GDM1 (cell line): ENCODE measurements at regions not wholly inside any gene's neighbourhood (a gene's known extent, or its start where the extent isn't known, plus 50 kb on each side); places are given as distances from the start of the nearest gene placed in this dataset.

Source experiments
- DNase-seq: peaks from one replicate; lab custom pipeline; 2025; lab: John Stamatoyannopoulos, UW

GRCh38 chr4:58553679-58554078, 1443.5 kb upstream of the IGFBP7 start:
- no peak for DNase-seq

DNA sequence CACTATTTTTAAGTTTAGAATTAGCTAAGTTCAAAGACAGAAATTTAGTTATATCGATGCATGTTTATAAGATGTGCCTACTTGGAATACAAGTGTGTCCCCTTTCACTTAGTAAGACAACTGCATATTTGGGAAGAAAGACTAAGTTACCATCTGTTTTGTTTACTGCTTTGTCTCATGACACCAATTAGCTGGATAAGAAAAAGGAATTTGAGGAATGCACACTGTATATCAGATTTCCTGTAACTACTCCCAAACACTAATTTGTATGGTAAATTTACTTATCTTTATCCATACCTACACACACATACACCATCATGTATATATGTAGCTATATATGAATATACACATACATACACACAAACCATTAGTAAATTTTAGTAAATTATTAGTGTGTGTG, 1442.8 kb upstream of the IGFBP7 start:
- no peak for DNase-seq

GRCh38 chr4:58551676-58552075, 1441.5 kb upstream of the IGFBP7 start:
- no peak for DNase-seq

DNA sequence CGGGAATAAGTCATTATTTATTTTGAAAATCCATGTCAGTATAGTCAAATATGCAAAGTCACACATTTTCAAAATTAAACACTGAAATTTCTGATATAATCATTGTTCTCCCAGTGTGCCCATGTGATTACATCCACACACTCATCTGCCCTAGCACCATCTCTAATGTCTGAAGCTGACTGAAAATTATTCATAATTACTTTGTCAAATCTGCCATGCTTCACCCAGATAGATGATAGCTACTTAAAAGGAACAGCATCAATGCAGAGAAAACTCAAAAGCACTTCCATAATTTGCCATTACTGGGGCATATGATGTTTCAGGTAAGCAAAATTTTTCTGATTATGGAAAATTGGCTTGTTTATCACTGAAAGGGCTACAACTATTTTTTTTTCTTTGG, 1433.3 kb upstream of the IGFBP7 start:
- no peak for DNase-seq

GRCh38 chr4:58541926-58542325, 1431.7 kb upstream of the IGFBP7 start:
- DNase-seq = no peak

GRCh38 chr4:58522765-58523382, 1412.7 kb upstream of the IGFBP7 start:
- DNase-seq = no peak

GRCh38 chr4:58515226-58515625, 1405.0 kb upstream of the IGFBP7 start:
- no peak for DNase-seq

DNA sequence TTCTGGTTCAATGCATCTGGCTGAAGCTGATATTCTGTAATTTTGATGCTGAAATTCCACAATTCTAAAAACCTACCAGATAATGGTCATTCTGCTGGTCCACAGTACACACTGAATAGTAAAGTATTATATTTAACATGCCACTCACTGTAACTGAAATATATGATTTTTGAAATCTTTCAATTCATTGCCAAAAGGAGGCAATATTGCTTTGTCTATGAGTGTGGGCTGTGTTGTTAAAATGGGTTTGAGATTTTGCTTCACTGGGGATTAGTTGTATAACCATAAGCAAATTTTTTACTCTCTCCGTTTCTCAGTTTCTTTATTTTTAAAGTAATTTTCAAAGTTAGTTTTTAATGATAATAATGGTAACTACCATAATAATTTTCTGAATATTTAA, 1404.1 kb upstream of the IGFBP7 start:
- no peak for DNase-seq

DNA sequence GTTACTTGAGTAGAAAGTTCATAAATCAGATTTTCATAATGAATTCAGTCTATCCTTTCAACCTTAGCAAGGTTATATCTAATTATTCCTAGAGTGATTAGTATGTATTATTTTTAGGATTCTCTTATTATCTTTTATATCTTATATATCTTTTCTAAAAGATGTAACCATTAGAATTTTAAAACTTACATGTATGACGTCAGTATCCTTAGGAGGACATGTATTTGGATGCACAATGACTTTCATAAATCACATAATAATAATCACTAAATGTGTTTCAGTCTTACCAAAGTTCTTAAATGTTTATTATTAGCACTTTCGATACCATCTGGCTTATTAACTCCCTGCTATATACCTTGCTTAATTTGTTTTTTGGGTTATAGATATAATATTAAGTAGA, 1400.5 kb upstream of the IGFBP7 start:
- DNase-seq = no peak

- no peak for DNase-seq
Measured at GRCh38 chr4:58507079-58507478, 1396.9 kb upstream of the IGFBP7 start.

DNA sequence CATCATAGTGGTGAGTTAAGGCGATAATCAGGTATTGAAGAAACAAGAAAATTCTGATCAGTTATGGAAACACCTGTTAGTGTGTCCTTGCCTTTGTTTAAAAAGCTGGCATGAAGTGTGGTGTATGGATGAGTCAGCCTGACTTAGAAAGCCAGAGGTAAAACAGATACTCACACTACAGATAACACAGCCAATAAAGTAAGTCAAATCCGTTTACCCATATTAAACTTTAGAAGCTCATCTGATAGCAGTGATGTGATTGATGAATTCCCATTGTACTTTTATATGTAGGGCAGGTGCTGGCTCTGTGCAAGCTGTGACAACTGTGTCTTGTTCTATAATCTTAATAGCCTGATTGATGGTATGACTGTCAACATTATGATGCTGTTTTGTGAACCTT, 1392.7 kb upstream of the IGFBP7 start:
- DNase-seq = no peak

DNA sequence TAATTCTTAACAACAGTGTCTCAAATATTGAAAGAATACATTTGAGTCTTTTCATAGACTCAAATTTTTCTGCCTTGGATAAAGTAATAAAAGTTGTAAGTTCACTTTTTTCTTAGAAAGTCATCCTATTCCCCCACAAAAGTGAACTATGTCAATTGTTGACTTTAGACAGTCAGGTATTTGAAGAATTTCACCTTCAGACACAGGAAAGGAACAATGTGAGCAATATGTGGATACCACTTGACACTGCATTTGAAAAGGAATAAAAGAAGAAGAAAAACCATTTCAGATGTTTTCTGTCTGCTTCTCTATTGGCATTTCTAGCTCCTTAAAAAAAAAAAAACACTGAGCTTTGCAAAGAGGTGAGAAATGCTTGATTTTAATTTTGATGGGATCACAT, 1389.0 kb upstream of the IGFBP7 start:
- DNase-seq = no peak

- no peak for DNase-seq
Measured at GRCh38 chr4:58491620-58492019, 1381.4 kb upstream of the IGFBP7 start.

DNA sequence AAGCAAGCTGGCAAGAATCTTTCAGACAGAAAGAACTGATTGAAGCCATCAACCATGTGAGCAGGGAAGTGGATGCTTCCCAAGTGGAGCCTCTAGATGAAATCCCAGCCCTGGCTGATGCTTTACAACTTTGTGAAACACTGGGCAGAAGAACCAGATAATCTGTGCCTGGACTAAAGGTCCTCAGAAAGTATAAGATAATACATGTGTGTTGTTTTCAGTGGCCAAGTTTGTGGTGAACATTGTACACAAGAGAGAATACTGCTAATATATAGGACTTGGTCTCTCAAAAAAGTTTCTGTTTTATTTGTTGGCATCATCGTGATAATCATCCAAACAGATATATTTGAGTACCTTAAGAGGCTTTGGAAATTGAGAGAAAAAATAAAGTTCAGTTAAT, 1367.8 kb upstream of the IGFBP7 start:
- DNase-seq = no peak

- no peak for DNase-seq
Measured at GRCh38 chr4:58477513-58477912, 1367.3 kb upstream of the IGFBP7 start.

DNA sequence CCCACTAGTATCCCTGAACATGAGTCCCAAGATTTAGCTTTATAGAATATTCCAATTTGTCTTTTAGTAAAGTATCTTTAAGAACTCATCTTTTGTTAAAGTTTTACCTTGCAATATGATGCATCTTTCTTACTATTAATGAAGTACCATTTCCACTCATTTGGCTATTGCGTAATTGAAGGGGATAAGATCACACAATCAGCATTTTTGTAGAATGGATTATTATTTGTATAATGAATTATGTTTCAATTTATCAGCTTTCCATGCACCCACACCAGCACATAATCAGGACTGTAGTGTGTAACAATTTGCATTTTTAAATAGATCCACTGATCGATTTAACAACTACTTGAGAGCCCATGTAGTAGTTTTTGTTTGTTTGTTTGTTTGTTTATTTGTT, 1364.9 kb upstream of the IGFBP7 start:
- DNase-seq = no peak

GRCh38 chr4:58465031-58465430, 1354.8 kb upstream of the IGFBP7 start:
- no peak for DNase-seq

- no peak for DNase-seq
Measured at GRCh38 chr4:58456727-58457384, 1346.7 kb upstream of the IGFBP7 start.

DNA sequence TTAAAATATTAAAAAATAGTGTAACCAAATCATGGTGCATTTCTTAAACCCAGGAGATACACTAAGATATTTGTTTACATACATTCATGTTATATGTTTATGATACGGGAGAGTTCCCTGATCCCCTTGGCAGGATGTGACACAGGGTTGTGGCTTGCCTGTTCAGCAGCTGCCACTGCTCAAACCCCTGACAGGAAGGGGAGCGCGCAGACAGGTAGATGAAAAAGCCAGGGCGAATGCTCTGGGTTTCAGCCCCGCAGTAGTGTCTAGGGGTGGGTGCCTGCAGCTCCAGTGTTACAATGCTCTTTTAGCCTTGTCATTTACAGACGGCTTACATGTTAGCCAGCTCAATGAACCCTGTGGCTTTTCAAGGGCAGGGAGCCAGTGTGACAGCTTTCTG, 1343.8 kb upstream of the IGFBP7 start:
- DNase-seq = no peak

- no peak for DNase-seq
Measured at GRCh38 chr4:58451707-58452106, 1341.5 kb upstream of the IGFBP7 start.

DNA sequence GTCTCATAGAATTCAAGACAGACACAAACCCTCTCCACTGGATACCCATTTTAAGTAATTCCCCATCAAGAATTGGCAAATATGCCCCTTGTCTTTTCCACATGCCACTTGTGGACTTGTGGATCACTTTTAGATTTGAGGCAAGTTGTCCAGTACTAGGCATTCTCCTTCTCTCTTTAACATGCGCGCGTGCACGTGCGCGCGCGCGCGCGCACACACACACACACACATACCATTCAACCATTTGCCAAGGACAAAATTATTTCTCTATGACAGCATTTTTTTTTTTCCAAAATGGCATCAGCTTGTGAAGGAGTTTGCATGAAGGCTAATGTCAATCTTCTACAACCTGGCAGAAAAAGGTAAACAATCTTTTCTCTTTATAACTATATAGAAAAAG, 1325.7 kb upstream of the IGFBP7 start:
- no peak for DNase-seq

GRCh38 chr4:58413849-58414248, 1303.7 kb upstream of the IGFBP7 start:
- no peak for DNase-seq

DNA sequence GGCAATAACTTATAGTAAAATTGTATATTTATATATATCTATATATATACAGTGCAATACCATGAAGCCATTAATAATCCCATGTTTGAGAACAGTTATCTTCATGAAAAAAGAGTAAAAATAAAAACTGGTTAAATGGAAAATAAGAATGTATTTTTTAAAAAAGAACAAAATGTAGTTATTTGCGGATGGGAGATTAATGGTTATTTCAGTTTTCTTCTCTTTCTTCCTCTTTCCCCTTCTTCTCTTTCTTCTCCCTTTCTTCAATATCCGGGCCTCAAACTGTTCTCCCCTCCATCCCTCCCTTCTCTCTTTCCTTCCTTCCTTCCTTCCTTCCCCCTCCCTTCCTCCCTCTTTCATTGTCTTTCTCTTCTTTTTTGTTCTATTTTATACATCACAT, 1301.7 kb upstream of the IGFBP7 start:
- DNase-seq = no peak

GRCh38 chr4:58406762-58407161, 1296.6 kb upstream of the IGFBP7 start:
- DNase-seq = no peak
